ENCODE measurements at regions not wholly inside any gene's neighbourhood (a gene's known extent, or its start where the extent isn't known, plus 50 kb on each side); places are given as distances from the start of the nearest gene placed in this dataset.

GRCh38 chrX:4240541-4241194 is 527.2 kb upstream of the PRKX start:
- no peak for DNase-seq

- DNase-seq: no peak
These were observed 526.4 kb upstream of the PRKX start for GRCh38 chrX:4239650-4240540.

GRCh38 chrX:4238916-4239315 is 525.5 kb upstream of the PRKX start:
- no peak for DNase-seq

- DNase-seq: no peak
These were observed 511.6 kb upstream of the PRKX start for GRCh38 chrX:4225086-4225485.

- no peak for DNase-seq
These were observed 493.5 kb upstream of the PRKX start for GRCh38 chrX:4206941-4207340.

- no peak for DNase-seq
These were observed 484.5 kb upstream of the PRKX start for GRCh38 chrX:4197971-4198370.

- DNase-seq: no peak
These were observed 480.2 kb upstream of the PRKX start for GRCh38 chrX:4193500-4194155.

- DNase-seq: no peak
These were observed 472.9 kb upstream of the PRKX start for GRCh38 chrX:4186331-4186730.

GRCh38 chrX:4185086-4185485 is 471.6 kb upstream of the PRKX start:
- no peak for DNase-seq

- DNase-seq: no peak
These were observed 469.0 kb upstream of the PRKX start for GRCh38 chrX:4182408-4182806.

GRCh38 chrX:4181782-4182407 is 468.4 kb upstream of the PRKX start:
- no peak for DNase-seq

- no peak for DNase-seq
These were observed 465.6 kb upstream of the PRKX start for GRCh38 chrX:4179031-4179430.

- no peak for DNase-seq
These were observed 461.8 kb upstream of the PRKX start for GRCh38 chrX:4175221-4175620.

- no peak for DNase-seq
These were observed 460.3 kb upstream of the PRKX start for GRCh38 chrX:4173743-4174142.

GRCh38 chrX:4151798-4152197 is 438.3 kb upstream of the PRKX start:
- no peak for DNase-seq

- DNase-seq: no peak
These were observed 436.8 kb upstream of the PRKX start for GRCh38 chrX:4150259-4150658.

GRCh38 chrX:4129626-4130025 is 416.2 kb upstream of the PRKX start:
- DNase-seq: no peak

- DNase-seq: no peak
These were observed 405.4 kb upstream of the PRKX start for GRCh38 chrX:4118666-4119530.

- no peak for DNase-seq
These were observed 397.5 kb upstream of the PRKX start for GRCh38 chrX:4110964-4111363.

GRCh38 chrX:4094926-4095325 is 381.5 kb upstream of the PRKX start:
- peak; percentile 0 for DNase-seq

- no peak for DNase-seq
These were observed 377.8 kb upstream of the PRKX start for GRCh38 chrX:4091046-4091760.

Measured in tongue (tissue), 1 donor.